ENCODE measurements at regions not wholly inside any gene's neighbourhood (a gene's known extent, or its start where the extent isn't known, plus 50 kb on each side); places are given as distances from the start of the nearest gene placed in this dataset.
"Not testable (repeated sequence)": the region's sequence is repeated elsewhere in the genome, so short reads cannot be mapped to it uniquely, and the experiment has no call there.

GRCh38 chr2:34724107-34724506, 1125.0 kb upstream of the FAM98A start:
- no peak for DNase-seq (ENCODE audit: low read depth)
- H3K4me3 ChIP-seq (ENCODE audit: low read length) = no peak overlapping the region
- TF ChIP-seq, protein P1, sequence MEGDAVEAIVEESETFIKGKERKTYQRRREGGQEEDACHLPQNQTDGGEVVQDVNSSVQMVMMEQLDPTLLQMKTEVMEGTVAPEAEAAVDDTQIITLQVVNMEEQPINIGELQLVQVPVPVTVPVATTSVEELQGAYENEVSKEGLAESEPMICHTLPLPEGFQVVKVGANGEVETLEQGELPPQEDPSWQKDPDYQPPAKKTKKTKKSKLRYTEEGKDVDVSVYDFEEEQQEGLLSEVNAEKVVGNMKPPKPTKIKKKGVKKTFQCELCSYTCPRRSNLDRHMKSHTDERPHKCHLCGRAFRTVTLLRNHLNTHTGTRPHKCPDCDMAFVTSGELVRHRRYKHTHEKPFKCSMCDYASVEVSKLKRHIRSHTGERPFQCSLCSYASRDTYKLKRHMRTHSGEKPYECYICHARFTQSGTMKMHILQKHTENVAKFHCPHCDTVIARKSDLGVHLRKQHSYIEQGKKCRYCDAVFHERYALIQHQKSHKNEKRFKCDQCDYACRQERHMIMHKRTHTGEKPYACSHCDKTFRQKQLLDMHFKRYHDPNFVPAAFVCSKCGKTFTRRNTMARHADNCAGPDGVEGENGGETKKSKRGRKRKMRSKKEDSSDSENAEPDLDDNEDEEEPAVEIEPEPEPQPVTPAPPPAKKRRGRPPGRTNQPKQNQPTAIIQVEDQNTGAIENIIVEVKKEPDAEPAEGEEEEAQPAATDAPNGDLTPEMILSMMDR (IDR thresholded peaks at IDR 0.05; ENCODE audit: insufficient read depth, low read depth, low read length, missing control alignments) = no peak

DNA sequence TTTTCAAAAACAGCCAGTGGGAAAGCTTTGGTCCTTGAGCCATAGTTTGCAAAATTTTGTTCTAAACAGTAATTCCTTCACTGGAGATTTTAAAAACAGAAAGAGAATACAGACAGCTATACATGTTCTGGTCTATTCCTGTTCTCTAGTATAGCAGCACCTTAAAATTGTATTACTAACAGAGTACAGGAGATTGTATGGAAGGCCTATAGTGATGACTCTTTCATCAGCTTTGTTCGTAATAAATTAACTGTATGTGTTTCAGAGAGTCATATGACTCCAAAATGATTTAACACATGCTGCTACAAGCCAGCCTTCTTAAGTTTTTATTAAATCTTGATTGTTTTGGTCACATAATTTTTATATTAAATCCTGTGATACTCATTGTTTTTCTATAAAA, 1124.6 kb upstream of the FAM98A start:
- H3K4me3 ChIP-seq (ENCODE audit: low read length) = no peak overlapping the region
- TF ChIP-seq, protein P1 (IDR thresholded peaks at IDR 0.05; ENCODE audit: insufficient read depth, low read depth, low read length, missing control alignments) = no peak
- DNase-seq (ENCODE audit: low read depth) = no peak

DNA sequence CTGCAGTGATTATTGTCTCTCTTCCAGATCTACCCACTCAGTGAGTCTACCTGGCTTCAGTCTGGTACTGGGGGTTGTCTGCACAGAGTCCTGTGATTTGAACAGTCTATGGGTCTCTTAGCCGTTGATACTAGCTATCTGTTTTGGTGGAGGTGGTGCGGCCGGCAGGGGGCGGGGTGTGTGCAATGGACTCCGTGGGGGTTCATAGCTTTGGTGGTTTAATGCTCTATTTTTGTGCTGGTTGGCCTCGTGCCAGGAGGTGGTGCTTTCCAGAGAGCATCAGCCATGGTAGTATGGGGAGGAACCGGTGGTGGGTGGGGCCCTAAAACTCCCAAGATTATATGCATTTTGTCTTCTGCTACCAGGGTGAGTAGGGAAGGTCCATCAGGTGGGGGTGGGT, 1120.1 kb upstream of the FAM98A start:
- no peak for DNase-seq (ENCODE audit: low read depth)
- no peak overlapping the region for H3K4me3 ChIP-seq (ENCODE audit: low read length)
- TF ChIP-seq, protein P1 (IDR thresholded peaks at IDR 0.05; ENCODE audit: insufficient read depth, low read depth, low read length, missing control alignments) = no peak

DNA sequence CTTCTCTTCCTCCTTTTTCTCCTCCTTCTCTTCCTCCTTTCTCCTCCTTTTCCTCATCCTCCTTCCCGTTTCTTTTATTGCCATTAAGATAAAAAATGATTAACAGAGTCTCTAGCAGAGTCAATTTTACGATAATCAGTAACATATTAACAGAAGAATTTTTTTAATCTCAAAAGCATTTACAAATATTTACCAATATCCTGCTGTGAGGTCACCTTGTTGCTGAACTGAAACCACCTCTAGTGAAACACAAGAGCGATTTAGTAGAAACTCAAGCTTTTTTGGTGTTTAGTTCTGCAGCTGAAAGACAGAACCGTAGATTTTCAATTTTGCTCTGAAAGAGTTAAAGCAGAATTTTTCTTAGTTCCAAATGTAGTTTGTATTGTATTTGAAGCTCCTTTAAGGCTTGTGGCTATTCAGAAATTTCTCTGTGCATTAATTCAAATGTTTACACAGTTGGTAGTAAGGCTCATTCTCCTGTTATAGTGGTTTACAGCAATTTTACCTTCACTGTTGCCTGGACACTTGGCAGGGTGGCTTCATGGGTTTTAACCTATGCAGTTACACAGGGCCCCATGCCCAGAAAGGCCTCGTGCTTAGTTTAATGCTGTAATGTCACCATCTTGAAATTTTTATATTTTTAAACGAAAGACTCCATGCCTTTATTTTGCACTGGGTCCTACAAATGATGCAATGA, 1106.6 kb upstream of the FAM98A start:
- TF ChIP-seq, protein P1 (IDR thresholded peaks at IDR 0.05; ENCODE audit: insufficient read depth, low read depth, low read length, missing control alignments) = no peak
- DNase-seq (ENCODE audit: low read depth) = no peak
- H3K4me3 ChIP-seq (ENCODE audit: low read length) = no peak overlapping the region

- DNase-seq (ENCODE audit: low read depth) = no peak
- TF ChIP-seq, protein P1 (IDR thresholded peaks at IDR 0.05; ENCODE audit: insufficient read depth, low read depth, low read length, missing control alignments) = no peak
- H3K4me3 ChIP-seq (ENCODE audit: low read length) = no peak overlapping the region
These were observed 1104.2 kb upstream of the FAM98A start for GRCh38 chr2:34703292-34703691.

- not testable (repeated sequence) for DNase-seq (ENCODE audit: low read depth); H3K4me3 ChIP-seq (ENCODE audit: low read length)
These were observed 1103.3 kb upstream of the FAM98A start for GRCh38 chr2:34702391-34702790.

DNA sequence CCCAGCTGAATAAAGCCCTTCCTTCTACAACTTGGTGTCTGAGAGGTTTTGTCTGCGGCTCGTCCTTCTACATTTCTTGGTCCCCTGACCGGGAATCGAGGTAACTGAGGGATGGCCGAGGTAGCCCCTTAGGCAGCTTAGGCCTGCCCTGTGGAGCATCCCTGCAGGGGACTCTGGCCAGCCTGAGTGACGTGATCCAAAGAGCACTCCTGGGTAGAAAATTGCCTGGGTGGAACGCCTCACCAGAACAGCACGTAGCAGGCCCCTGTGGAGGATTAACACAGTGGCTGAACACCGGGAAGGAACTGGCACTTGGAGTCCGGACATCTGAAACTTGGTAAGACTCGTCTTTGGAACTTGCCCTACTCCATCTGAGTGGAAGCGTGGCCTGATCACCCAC, 1078.5 kb upstream of the FAM98A start:
- not testable (repeated sequence) for DNase-seq (ENCODE audit: low read depth); H3K4me3 ChIP-seq (ENCODE audit: low read length)

DNA sequence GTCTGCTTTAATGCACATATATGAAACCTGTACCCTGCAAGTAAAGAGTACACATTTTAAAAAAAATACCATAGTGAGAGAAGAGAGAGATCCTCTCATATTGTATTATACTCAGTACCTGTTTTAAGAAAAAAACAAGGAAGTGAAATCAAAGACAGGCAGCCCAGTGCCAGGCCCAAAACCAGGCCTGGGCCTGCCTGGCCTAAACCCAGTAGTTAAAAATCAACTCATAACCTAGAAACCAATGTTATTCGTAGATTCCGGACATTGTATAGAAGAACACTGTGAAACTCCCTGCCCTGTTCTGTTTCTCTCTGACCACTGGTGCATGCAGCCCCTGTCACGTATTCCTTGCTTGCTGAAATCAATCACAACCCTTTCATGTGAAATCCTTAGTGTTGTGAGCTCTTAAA, 1078.0 kb upstream of the FAM98A start:
- not testable (repeated sequence) for H3K4me3 ChIP-seq (ENCODE audit: low read length); DNase-seq (ENCODE audit: low read depth)

DNA sequence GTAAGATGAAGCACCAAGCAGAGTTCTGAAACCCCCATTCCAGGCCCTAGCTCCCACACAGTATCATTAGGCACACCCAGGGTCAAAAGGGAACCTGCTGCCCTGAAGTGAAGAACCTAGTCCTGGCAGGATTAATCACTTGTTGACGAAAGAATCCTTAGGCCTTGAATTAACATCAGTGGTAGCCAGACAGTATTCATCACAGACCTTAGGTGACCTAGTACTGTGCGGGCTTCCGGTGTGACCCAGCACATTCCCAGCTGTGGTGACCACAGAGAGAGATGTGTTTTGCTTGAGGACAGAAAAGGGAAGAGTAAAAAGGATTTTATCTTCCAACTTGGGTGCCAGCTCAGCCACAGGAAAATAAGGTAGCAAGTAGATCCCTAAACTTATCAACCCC, 1071.4 kb upstream of the FAM98A start:
- DNase-seq (ENCODE audit: low read depth) = no peak
- H3K4me3 ChIP-seq (ENCODE audit: low read length) = no peak overlapping the region
- TF ChIP-seq, protein P1 (IDR thresholded peaks at IDR 0.05; ENCODE audit: insufficient read depth, low read depth, low read length, missing control alignments) = no peak
